HG03039 (cell line): ENCODE measurements at regions not wholly inside any gene's neighbourhood (a gene's known extent, or its start where the extent isn't known, plus 50 kb on each side); places are given as distances from the start of the nearest gene placed in this dataset.
A peak's percentile ranks its signal among the peaks of the same experiment; 100 is the strongest.

Experiments used
- ATAC-seq: cut with Tn5 transposase; IDR thresholded peaks from one replicate; pipeline ENCODE4 v1.9.1; 2021; ENCODE audit warnings: mild to moderate bottlenecking, moderate library complexity; ENCODE audit not compliant: unreplicated experiment

DNA sequence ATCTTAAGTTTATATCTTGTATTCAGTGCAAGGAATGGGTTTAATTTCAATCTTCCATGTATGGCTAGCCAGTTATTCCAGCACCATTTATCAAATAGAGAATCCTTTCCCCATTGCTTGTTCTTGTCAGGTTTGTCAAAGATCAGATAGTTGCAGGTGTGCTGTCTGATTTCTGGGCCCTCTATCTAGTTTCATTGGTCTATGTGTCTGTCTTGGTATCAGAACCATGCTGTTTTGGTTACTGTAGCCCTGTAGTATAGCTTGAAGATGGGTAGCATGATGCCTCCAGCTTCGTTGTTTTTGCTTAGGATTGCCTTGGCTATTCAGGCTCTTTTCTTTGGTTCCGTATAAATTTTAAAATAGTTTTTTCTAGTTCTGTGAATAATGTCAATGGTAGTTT is 200.0 kb downstream of the MANEA start:
- ATAC-seq = no peak

DNA sequence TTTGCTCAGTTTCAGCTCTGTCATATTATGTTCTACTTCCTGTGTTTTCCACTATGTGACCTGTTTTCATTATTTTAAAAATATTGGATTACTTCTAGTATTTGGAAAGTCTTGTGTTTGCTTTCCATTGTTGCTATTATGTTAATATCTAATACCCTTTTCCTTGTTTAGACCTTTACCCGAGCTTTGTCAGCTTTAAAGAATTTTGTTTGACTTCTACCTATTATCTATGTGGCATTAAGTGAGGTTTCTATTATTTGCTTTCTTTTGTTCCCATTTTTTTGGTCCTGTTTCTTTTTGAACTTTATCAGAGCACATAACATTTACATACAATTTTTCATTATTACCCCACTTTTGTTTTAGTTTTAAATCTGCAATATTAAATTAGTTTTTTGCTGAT is 202.7 kb downstream of the MANEA start:
- no peak for ATAC-seq

DNA sequence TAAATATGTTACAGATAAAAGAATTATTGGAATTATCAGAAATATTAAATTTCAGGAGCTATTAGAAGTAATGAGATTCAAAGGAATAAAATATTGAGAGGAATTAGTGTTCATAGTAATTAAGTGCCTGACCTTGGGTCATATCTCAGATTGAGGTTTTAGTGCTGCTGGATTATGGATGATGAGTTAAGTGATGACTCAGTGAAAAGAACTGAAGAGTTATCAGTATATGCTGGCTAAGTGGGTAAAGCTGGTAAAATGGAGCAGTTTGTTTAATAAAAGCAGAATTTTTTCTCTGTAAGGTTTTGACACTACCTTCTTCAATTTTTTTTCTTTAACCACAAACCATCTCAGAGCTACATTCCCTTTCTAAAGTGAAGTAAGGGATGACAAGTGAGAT is 206.7 kb downstream of the MANEA start:
- no peak for ATAC-seq

DNA sequence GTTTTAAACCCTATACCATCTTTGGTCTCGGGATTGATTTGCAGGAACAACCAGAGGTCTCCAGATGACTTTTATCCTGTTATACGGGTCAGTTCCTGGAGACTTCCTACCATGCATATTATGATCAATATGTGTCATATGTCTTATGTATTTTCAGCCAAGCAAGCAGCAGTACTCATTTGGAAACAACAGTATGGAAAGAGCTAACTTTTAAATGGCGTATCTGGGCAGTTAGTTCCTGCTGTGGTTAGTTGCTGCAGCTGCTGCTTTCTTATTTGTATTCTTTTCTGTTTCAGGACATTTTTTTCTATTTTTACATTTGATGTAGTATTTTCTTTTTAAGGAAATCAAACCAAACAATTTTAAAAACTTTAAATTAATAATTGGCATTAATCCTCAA is 207.5 kb downstream of the MANEA start:
- peak; percentile 83 for ATAC-seq

DNA sequence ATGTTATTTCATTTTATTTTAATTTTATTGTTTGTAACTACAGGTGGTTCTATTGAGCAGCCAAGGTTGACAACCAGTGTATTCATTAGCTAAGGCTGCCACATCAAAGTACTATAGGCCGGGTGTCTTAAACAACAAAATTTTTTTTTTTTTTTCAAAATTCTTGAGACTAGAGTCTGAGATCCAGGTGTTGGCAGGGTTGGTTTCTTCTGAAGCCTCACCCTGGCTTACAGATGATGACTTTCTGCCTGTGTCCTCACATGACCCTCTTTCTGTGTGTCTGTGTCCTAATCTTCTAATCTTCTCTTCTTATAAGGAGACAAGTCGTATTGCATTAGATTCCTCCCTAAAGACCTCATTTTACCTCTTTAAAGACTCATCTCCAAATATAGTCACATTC is 208.4 kb downstream of the MANEA start:
- ATAC-seq = no peak

DNA sequence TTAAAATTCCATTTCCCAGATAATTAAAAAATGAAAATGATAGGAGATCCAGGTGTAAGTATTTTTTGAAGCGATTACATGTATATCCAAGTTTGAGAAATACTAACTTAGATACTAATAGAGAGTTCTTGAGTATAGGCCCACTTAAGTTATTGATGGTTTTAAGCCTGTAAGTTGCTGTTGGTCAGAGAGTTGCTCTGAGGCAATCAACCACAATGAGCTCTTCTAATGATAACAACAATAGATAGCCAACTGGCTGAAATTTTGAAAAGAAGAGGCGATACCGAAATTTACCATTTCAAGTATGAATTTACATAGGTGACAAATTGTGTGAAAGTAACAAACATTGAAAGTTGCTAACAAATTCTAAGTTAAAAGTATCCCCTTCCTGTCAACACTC is 209.5 kb downstream of the MANEA start:
- no peak for ATAC-seq

DNA sequence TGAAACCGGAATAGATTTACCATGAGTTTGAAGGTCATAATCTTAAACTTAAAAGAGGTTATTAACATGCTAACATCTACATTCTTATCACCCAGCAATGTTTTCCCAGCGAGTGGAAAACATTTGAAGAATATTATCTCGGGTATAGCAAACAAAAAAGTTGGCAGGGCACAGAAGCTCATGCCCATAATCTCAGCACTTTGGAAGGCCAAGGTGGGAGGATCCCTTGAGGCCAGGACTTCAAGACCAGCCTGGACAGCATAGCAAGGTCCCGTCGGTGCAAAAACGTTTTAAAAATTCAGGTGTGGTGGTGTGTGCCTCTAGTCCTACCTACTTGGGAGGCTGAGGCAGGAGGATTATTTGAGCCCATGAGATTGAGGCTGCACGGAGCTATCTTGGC is 213.5 kb downstream of the MANEA start:
- ATAC-seq = no peak

DNA sequence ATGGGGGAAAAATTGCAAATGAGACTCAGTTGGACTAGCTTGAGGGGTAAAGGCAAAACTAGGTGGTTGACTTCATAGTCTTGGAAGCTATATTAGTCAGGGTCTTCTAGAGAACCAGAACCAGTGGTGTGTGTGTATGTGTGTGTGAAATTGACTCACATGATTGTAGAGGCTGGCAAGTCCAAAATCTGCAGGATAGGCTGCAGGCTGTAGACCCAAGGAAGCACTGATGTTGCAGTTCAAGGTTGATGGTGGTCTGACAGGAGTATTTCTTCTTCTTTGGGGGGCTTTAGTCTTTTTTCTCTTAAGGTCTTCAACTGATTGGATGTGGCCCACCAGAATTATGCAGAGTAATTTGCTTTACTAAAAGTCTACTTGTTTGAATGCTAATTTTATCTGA is 217.4 kb downstream of the MANEA start:
- no peak for ATAC-seq

DNA sequence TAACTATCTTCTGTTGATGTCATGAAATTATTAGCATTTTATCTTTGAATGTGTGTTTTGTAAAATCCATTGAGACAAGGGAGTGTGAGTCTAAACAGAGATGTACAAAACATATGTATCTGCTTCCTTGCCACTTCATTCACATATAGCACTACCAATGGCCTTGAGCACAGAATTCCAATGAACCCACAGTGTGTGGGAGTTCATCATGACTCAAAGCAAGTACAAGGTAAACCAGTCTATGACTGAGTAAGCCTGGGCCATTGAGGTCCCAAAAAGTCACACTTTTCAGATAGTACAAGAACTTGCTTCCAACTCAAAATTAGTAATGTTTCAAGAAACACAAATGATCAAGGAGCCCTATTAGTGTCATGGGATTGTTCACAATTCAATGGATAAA is 218.6 kb downstream of the MANEA start:
- no peak for ATAC-seq

DNA sequence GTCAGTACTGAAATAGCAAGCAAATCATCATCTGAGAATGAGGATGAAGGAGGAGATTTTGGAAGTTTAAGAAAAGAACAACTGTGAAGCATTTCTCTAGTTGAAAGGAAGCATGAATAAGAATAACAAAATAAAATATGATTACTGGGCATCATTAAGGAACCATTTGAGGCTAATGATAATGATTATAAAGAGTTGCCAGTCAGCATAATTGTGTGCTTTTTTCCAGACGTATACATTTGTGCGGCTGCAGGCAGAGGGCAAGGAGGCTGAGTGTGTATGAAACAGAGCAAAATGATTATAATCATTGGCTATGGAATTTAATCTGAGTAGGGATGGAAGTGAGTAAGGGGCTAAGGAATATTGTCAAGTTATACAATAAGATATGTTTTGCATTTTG is 218.7 kb upstream of the FUT9 start:
- no peak for ATAC-seq

DNA sequence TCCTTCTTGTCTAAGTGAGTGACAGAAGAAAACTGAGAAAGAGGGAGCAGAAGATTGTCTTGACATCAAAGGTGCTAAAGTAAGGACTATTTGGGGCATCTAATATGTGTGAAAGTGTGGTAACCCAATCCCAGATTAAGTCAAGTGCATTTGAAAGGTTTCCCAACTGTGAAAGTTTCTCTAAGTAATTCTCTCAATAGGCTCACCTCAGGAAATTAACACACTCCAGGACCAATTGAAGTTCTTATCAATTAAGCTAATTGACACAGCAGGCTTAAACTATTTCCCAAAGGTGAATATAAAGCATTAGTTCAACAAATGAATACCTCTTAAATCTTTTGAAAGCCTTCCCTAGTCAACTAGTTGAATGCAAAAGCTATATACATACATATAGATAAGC is 212.8 kb upstream of the FUT9 start:
- ATAC-seq = no peak

DNA sequence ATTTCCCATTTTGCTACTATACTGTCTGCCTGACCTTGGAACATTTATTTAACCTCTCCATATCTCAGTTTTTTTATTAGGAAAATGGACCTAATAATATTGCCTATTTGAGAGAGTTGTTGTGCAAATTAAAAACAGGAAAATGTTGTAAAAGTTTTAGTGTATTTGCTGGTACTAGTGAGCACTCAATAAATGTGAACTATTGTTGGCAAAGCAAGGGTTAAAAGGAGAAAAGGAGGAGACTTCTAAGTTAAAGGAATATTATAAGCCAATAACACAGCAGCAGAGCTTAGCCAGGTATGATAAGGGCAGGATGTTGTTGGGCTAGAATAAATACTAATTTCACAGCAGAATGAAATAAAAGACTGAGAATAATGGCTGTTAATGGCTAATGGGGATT is 211.9 kb upstream of the FUT9 start:
- no peak for ATAC-seq

DNA sequence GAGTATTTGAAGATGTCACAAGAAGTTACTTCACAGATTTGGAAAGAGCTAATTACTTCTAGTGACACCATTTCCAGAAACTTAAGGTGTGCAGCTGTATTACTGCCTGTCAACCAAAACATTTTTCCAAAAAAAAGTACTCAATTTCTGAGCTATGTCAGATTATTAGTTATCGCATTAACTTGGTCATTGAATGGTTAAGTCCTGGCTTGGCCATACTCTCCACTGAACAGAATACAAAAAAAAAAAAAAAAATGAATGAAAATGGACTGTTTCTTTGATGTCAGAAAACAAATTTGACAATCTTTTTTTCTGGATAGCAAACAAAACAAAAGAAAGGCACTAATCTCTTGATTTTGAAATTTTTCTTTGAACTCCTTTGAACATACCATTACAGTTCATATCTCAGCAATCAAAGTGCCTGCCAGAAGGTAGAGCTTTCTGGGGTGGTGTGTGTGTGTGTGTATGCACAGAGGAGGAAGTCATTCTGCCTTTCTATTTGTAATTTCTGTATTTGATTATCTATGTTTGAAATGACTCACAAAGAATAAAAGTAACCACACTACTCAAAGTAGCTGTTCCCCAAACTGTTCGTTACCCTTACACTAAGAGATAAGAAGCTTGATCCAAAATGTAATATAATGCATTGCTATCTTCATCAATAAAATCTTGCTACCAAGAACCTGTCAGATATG is 210.8 kb upstream of the FUT9 start:
- ATAC-seq = peak; percentile 74

DNA sequence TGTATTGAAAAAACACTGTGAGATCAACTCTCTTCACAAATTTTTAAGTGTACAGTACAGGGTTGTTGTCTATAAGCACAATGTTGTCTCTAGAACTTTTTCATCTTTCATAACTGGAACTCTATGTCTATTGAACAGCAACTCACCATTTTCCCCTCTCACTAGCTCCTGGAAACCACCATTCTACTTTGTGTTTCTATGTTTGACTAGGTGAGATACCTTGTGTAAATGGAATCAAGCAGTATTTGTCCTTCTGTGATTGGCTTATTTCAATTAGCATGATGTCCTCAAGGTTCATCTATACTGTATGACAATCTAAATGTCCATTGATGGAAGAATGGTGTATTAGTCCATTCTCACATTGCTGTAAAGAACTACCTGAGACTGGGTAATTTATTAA is 210.1 kb upstream of the FUT9 start:
- ATAC-seq = peak; percentile 43

DNA sequence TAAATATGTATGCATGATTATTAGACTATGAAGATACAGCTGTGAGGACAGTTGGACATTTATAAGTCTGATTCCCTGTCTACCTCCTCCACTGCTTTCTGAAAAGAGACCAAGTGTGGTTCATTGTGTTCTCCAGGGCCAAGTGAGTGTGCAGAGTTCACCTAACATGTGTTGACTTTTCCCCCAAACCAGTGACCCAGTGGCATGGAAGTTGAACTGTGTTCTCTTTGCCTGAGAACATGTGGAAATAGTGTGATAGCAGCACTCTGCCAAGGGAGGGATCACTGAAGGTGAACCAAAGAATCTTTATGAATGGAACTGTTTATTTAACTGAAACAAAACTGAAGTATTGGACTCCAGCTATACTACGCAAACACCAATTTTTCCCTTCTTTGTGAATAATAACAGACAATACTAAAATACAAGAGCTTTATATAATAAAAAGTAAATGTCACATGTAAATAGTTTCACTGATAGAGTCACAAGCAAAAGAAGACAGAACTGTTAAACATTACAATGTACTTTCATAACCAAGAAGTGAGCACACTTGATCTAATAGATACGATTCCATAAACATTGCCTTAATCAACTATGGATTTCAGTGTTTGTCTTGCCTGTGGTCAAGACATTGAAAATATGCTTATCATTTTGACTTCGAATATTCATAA is 200.3 kb upstream of the FUT9 start:
- ATAC-seq = no peak

DNA sequence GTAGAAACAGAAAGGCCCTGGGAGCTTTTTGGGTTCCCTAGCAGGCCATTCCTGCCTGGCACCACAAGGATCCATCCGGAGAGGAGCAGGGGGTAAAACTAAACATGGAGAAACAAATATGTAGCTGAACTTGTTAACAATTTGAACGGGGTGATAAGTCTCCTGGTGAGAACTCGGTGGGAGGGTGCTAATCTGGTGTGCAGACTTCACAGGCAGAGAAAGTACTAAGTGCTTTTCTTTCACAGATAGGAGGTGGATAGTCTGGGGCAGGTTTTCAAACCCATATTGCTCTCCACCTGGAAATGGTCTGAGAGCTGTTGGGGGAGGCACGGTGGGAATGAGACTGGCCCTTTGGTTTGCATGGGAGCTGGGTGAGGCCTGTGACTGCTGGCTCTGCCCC is 196.3 kb upstream of the FUT9 start:
- ATAC-seq = no peak

DNA sequence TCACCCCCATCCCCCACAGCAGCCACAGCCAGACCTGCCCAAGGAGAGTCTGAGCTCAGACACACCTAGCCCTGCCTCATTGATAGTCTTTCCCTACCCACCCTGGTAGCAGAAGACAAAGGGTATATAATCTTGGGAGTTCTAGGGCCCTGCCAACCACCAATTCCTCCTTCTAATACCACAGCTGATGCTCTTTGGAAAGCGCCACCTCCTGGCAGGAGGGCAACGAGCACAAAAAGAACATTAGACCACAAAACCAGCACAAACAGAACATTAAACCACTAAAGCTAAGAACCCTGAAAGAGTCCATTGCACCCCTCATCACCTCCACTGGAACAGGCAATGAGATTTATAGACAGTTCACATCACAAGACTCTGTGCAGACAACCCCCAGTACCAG is 195.8 kb upstream of the FUT9 start:
- ATAC-seq = no peak

DNA sequence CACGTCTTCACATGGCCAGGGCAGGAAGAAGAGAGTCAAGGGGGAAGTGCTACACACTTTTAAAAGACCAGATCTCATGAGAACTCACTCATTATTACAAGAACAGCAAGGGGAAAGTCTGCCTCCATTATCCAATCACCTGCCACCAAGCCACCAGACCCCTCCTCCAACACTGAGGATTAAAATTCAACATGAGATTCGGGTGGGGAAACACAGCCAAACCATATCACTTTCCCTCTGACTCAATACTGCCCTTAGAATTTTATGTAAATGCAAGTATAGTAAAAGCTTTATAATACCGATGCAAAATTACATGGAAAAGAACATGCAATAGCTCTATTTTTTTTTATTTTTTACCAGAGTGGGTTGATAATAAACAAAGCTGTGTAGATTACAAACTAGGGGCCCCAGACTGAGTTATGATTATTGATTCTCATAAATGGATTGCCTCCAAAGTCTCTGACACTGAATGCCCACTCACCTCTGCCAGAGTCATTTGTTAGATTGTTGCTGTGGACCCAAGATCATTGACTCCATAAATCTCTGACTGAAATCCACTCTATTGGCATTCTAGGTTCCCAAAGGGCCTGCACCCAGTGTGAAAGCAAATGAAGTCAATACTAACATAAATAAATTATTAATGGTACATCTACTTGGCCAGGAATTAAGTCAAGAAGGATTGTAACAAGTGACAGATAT is 184.8 kb upstream of the FUT9 start:
- ATAC-seq = no peak

DNA sequence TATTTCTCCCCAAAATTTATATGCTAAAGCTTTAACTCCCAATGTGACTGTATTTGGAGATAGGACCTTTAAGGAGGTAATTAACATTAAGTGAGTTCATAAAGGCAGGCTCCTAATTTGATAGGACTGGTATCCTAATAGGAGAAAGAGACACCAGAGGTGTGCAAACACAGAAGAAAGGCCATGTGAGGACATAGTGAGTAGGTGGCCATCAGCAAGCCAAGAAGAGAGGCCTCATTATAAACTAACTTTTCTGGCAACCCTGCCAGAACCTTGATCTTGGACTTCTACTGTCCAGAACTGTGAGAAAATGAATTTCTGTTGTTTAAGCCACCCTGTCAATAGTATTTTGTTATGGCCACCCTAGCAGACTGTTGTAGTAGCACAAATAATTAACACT is 177.9 kb upstream of the FUT9 start:
- no peak for ATAC-seq

DNA sequence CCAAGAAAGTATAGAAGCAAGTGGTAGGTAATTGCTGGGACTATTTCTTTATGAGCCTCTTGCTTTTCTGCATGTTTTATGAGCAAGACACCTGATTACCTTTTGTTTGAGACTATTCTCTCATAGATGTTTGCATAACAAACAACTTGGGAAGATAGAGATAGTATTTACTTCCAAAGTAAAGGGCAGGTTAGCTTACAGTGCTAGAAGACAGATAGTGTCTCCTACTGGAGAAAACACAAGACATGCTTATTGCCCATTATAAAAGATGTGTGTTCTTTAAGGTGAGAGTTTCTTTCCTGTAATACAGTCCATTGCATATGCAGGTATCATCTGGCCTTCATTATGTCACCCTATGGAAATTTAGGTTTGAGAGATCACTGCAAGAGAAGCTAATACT is 174.2 kb upstream of the FUT9 start:
- no peak for ATAC-seq

DNA sequence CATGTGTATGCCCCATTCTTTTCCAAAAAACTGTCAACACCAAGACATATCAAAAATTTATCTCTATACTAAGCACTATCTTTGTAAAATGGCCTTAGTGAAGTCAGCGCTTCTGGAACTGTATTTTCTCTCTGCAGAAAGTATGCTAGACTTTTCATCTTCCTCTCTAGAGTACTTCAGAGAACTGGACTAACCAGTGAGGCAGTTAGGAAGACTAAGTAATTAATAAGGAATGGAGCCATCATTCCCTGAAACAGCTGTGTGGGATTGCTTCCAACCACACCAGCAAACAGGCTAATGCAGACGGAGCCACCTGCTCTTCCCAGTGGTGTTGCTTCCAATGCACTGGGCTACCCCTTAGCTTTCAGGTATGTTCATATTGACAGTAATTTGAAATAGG is 169.1 kb upstream of the FUT9 start:
- ATAC-seq = no peak

DNA sequence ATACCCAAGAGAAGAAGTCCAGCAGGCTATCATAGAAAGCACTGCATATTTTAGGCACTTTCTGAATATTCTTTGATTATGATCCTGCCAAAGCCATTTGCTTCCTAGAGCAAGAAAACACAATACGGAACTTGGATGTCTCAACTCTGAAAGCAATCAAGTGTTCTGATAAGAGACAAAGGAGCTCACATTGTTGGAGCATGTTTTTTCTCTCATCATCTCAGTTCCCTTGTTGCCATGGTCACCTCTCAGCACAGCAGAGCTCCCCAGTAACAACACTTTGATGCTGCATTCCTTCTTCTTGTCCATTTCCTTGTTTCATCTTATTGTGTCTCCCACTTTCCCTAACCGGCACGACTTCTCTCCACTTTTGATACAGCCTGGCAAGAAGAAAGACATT is 168.7 kb upstream of the FUT9 start:
- ATAC-seq = no peak
